ENCODE measurements at regions not wholly inside any gene's neighbourhood (a gene's known extent, or its start where the extent isn't known, plus 50 kb on each side); places are given as distances from the start of the nearest gene placed in this dataset.

GRCh38 chr10:9800571-9800970 is 1217.1 kb upstream of the CELF2 start:
- H3K36me3 Mint-ChIP-seq: no peaks in the 10 kb centered on the region
- peaks cover 0 to 13% (median 3%) of the 10 kb centered on the region in 5 donors for H3K27me3 Mint-ChIP-seq
- POLR2A ChIA-PET: no interaction called here
- H3K4me3 Mint-ChIP-seq: no peak overlapping the region
- peaks cover 0 to 4% (median 0%) of the 10 kb centered on the region in 9 donors for H3K9me3 Mint-ChIP-seq
- H3K4me1 Mint-ChIP-seq: peaks cover 0 to 8% (median 0%) of the 10 kb centered on the region in 4 donors
- no peak overlapping the region for H3K27ac Mint-ChIP-seq
- DNase-seq (no peak), ATAC-seq (no peak)

GRCh38 chr10:9807846-9808245 is 1209.8 kb upstream of the CELF2 start:
- POLR2A ChIA-PET: no interaction called here
- no peak for DNase-seq
- Mint-ChIP-seq H3K27me3 (peaks cover 0 to 10% (median 2%) of the 10 kb centered on the region in 5 donors), H3K36me3 (no peaks in the 10 kb centered on the region), H3K4me3 (no peak overlapping the region), H3K9me3 (peaks cover 0 to 4% (median 0%) of the 10 kb centered on the region in 9 donors), H3K27ac (no peak overlapping the region), H3K4me1 (no peaks in the 10 kb centered on the region)
- no peak for ATAC-seq

DNA sequence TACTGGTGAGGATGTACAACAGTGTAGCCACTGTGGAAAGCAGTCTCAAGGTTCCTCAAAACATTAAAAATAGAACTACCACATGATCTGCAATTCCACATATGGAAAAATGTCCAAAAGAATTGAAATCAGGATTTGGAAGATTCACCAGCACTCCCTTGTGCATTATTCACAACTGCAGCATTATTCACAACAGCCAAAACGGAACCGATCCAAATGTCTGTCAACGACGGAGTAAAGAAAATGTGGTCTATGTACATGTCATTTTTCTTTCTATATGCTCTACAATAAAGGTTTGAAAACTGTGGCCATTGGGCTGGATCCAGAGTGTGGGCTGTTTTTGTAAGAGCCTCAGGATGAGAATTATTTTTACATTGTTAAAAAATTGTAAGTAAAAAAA is 1206.1 kb upstream of the CELF2 start:
- H3K27me3 Mint-ChIP-seq: peaks cover 0 to 13% (median 0%) of the 10 kb centered on the region in 5 donors
- H3K27ac Mint-ChIP-seq: no peak overlapping the region
- no peak for DNase-seq
- H3K36me3 Mint-ChIP-seq: peaks cover 0 to 2% (median 0%) of the 10 kb centered on the region in 3 donors
- peaks cover 0 to 4% (median 0%) of the 10 kb centered on the region in 9 donors for H3K9me3 Mint-ChIP-seq
- no peak overlapping the region for H3K4me3 Mint-ChIP-seq
- no peaks in the 10 kb centered on the region for H3K4me1 Mint-ChIP-seq
- no peak for ATAC-seq
- POLR2A ChIA-PET: no interaction called here

DNA sequence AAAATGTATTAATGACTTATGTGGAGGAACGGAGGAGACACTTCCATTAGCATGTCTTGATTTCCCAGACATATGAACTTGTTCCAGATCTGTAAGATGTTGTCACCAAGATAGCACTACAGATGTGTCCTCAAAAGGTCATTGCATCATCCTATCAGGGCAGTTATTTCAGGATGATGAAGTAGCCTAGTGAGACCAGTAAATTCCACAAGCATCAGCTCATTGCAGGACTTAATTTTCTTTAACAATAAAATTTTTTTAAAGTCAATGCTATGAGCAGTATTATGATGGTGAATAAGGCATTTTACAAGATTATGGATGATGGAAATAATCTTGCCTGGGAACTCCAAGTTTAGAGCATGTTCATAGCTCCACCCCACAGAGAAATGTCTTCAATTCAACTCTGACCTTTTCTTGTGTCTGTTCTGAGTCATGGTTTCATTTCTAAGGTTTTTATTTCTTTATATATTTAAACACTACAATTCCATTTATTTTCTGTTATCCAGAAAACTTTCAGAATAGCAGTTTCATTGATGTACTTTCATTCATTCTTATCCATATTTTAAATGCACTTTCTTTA is 1203.3 kb upstream of the CELF2 start:
- peaks cover 0 to 20% (median 2%) of the 10 kb centered on the region in 9 donors for H3K9me3 Mint-ChIP-seq
- no peaks in the 10 kb centered on the region for H3K4me1 Mint-ChIP-seq
- DNase-seq (no peak), ATAC-seq (no peak)
- peaks cover 0 to 7% (median 2%) of the 10 kb centered on the region in 5 donors for H3K27me3 Mint-ChIP-seq
- peaks cover 0 to 9% (median 0%) of the 10 kb centered on the region in 3 donors for H3K36me3 Mint-ChIP-seq
- H3K27ac Mint-ChIP-seq: no peak overlapping the region
- POLR2A ChIA-PET: no interaction called here
- H3K4me3 Mint-ChIP-seq: no peak overlapping the region

DNA sequence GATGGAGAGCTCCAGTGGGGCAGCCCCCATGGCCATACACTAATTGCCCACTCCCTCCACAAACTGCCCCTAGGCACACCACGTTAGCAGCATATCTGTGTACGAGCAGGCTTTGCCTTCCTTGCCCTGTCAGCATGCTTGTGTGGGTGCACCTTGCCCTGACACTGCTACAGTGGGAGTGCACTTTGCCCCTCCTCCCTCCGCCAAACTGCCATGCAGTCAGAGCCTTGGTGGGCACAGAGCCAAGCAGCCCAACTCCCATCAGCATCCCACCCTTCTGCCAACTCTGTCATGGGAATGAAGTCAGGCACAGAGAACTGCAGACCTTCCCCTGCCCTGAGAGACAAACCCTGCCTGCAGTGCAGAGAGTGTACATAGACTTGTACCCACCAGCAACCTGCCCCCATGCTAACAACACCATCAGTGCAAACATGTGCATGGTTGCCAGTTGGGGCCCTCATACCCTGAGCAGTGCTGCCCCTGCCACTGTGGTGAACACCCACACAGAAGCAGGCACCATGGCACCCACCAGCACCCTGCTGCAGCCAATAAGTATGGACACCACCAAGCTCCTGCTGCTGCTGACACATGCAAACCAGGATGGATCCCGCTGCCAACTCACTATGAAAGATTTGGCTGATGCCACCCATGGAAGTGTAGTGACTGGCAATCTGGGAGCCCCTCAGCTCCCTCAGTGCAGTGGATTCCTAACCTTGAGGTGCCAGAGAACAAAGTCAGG is 1197.7 kb upstream of the CELF2 start:
- no peak for ATAC-seq
- no peak for DNase-seq
- Mint-ChIP-seq H3K36me3 (peaks cover 0 to 9% (median 0%) of the 10 kb centered on the region in 3 donors), H3K9me3 (peaks cover 0 to 20% (median 2%) of the 10 kb centered on the region in 9 donors), H3K27me3 (peaks cover 1 to 13% (median 5%) of the 10 kb centered on the region in 5 donors), H3K4me3 (no peak overlapping the region), H3K27ac (no peak overlapping the region), H3K4me1 (no peaks in the 10 kb centered on the region)
- POLR2A ChIA-PET: no interaction called here

- ATAC-seq (no peak), DNase-seq (no peak)
- Mint-ChIP-seq H3K9me3 (peaks cover 0 to 6% (median 0%) of the 10 kb centered on the region in 9 donors), H3K4me1 (no peaks in the 10 kb centered on the region), H3K27ac (no peak overlapping the region), H3K36me3 (no peaks in the 10 kb centered on the region), H3K4me3 (no peak overlapping the region), H3K27me3 (peaks cover 2 to 27% (median 5%) of the 10 kb centered on the region in 5 donors)
- POLR2A ChIA-PET: no interaction called here
These were observed 1194.3 kb upstream of the CELF2 start for GRCh38 chr10:9823268-9823930.

DNA sequence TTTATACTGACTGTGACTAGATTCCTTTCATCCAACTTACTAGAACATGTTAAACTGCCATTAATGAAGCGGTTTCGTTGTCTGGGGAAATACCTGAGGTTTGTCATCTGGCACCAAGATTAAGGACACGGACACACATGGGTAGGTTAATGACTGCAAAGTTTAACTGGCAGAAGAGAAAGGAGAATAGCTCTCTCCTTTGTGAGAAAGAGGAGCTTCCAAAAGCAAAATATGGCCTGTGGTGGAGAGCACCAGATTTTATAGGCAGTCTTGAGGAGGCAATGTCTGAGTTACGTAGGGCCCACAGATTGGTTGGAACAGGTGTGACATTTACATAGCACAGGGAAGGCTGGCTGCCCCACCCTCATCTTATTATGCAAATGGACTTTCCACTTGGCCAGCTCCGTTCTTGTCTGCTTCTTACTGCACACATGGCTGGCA is 1193.0 kb upstream of the CELF2 start:
- DNase-seq: no peak
- POLR2A ChIA-PET: no interaction called here
- H3K27me3 Mint-ChIP-seq: peaks cover 2 to 27% (median 5%) of the 10 kb centered on the region in 5 donors
- no peak for ATAC-seq
- H3K4me3 Mint-ChIP-seq: no peak overlapping the region
- no peaks in the 10 kb centered on the region for H3K4me1 Mint-ChIP-seq
- no peak overlapping the region for H3K27ac Mint-ChIP-seq
- H3K36me3 Mint-ChIP-seq: no peaks in the 10 kb centered on the region
- H3K9me3 Mint-ChIP-seq: peaks cover 0 to 3% (median 0%) of the 10 kb centered on the region in 9 donors

GRCh38 chr10:9825491-9826018 is 1192.1 kb upstream of the CELF2 start:
- Mint-ChIP-seq H3K4me1 (no peaks in the 10 kb centered on the region), H3K36me3 (no peaks in the 10 kb centered on the region), H3K9me3 (peaks cover 0 to 6% (median 0%) of the 10 kb centered on the region in 9 donors), H3K27me3 (peaks cover 0 to 18% (median 2%) of the 10 kb centered on the region in 5 donors), H3K27ac (no peak overlapping the region), H3K4me3 (no peak overlapping the region)
- DNase-seq: no peak
- POLR2A ChIA-PET: interaction anchor here (0.7 kb wide), 1 partner anchor 10 kb away, joined by 3 read pairs; no protein-coding TSS in a partner anchor
- no peak for ATAC-seq

GRCh38 chr10:9828110-9828509 is 1189.6 kb upstream of the CELF2 start:
- no peak overlapping the region for H3K4me3 Mint-ChIP-seq
- no peak for DNase-seq
- no peaks in the 10 kb centered on the region for H3K36me3 Mint-ChIP-seq
- peaks cover 0 to 6% (median 0%) of the 10 kb centered on the region in 9 donors for H3K9me3 Mint-ChIP-seq
- H3K27me3 Mint-ChIP-seq: peaks cover 0 to 18% (median 2%) of the 10 kb centered on the region in 5 donors
- no peak overlapping the region for H3K27ac Mint-ChIP-seq
- H3K4me1 Mint-ChIP-seq: no peaks in the 10 kb centered on the region
- no peak for ATAC-seq
- POLR2A ChIA-PET: no interaction called here

DNA sequence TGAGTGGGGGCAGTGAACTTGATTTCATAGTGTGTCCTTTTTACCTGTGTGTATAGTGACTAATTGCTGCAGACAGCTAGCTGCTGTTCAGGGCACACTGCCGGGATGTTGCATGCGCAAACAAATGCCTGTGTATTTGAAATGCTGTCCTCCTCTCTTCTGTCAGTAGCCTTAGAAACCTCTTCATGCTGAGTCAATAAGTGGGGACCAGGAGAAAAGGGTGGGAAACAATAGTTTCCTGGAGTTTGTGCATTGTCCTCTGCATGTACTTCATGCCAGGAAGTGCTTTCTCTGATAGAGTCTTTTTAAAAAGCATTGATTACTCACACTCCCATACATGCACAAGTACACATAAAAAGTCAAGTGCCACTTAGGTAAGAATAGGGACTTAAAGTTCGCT is 1183.7 kb upstream of the CELF2 start:
- POLR2A ChIA-PET: no interaction called here
- no peak for ATAC-seq
- Mint-ChIP-seq H3K4me1 (no peaks in the 10 kb centered on the region), H3K27me3 (peaks cover 0 to 4% (median 1%) of the 10 kb centered on the region in 5 donors), H3K4me3 (no peak overlapping the region), H3K36me3 (peaks cover 0 to 2% (median 0%) of the 10 kb centered on the region in 3 donors), H3K9me3 (peaks cover 0 to 14% (median 3%) of the 10 kb centered on the region in 9 donors), H3K27ac (no peak overlapping the region)
- no peak for DNase-seq

DNA sequence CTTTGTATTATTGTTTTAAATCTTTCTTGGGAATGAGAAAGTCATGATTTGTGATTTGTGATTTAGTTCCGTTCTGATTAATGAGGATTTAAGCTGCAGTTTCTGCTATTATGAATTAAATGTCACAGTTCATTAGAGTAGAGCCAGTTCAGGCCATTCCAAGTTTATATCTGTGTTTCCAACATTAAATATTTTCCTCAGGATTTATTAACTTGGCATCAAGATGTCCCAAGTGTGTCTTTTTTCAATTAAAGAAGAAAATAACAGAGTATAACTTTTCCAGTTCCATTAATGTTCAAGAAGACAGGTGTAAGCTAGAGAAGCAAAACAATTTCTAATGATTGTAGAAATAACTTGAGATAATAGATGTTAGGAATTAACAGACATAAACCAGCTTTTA is 1183.2 kb upstream of the CELF2 start:
- Mint-ChIP-seq H3K36me3 (peaks cover 0 to 5% (median 0%) of the 10 kb centered on the region in 3 donors), H3K4me1 (no peaks in the 10 kb centered on the region), H3K27ac (no peak overlapping the region), H3K9me3 (peaks cover 0 to 17% (median 8%) of the 10 kb centered on the region in 9 donors), H3K4me3 (no peak overlapping the region), H3K27me3 (peaks cover 0 to 4% (median 1%) of the 10 kb centered on the region in 5 donors)
- POLR2A ChIA-PET: no interaction called here
- ATAC-seq: no peak
- DNase-seq: no peak

- POLR2A ChIA-PET: no interaction called here
- no peak for ATAC-seq
- H3K27ac Mint-ChIP-seq: no peak overlapping the region
- H3K4me3 Mint-ChIP-seq: no peak overlapping the region
- peaks cover 13 to 31% (median 24%) of the 10 kb centered on the region in 9 donors for H3K9me3 Mint-ChIP-seq
- H3K36me3 Mint-ChIP-seq: peaks cover 0 to 16% (median 0%) of the 10 kb centered on the region in 3 donors
- peaks cover 0 to 12% (median 2%) of the 10 kb centered on the region in 5 donors for H3K27me3 Mint-ChIP-seq
- no peak for DNase-seq
- H3K4me1 Mint-ChIP-seq: no peaks in the 10 kb centered on the region
These were observed 1172.6 kb upstream of the CELF2 start for GRCh38 chr10:9845075-9845474.

- H3K36me3 Mint-ChIP-seq: peaks cover 0 to 35% (median 0%) of the 10 kb centered on the region in 3 donors
- H3K27me3 Mint-ChIP-seq: peaks cover 0 to 8% (median 2%) of the 10 kb centered on the region in 5 donors
- no peak overlapping the region for H3K4me3 Mint-ChIP-seq
- DNase-seq: no peak
- H3K27ac Mint-ChIP-seq: no peak overlapping the region
- ATAC-seq: no peak
- peaks cover 18 to 47% (median 37%) of the 10 kb centered on the region in 9 donors for H3K9me3 Mint-ChIP-seq
- no peaks in the 10 kb centered on the region for H3K4me1 Mint-ChIP-seq
- POLR2A ChIA-PET: no interaction called here
These were observed 1169.4 kb upstream of the CELF2 start for GRCh38 chr10:9848278-9848677.

Data from naive thymus-derived CD8-positive, alpha-beta T cell (primary cell).